ENCODE measurements at regions not wholly inside any gene's neighbourhood (a gene's known extent, or its start where the extent isn't known, plus 50 kb on each side); places are given as distances from the start of the nearest gene placed in this dataset.
"Not testable (repeated sequence)": the region's sequence is repeated elsewhere in the genome, so short reads cannot be mapped to it uniquely, and the experiment has no call there.

DNA sequence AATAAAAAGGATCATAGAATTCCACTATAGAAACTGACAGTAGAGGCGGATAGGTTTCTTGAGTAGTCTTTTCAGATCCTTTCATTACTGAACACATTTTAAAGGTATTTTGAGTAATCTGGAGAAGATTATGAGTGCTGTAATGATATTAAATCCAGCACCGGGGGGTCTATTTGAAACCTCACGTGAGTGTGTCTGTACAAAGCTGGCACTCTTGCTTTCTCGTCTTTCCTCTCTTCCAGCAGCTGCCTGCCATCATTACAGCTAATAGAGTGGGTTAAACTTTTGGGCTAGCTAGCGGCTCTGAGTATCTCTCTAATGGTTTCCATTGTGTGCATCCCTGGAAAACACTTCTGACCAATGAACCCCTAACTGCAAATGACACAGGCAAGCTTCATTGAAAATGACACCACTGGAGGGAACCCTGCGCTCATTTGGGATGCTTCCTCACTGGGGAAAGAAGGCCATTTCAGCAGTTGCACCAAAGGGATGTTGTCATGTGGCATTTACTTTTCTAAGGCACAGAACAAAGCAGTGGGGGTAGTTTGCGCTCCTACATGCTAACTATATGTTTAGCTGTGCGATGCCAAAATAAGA is 101.0 kb downstream of the HRH4 start:
- DNase-seq (ENCODE audit: low read depth): no peak

DNA sequence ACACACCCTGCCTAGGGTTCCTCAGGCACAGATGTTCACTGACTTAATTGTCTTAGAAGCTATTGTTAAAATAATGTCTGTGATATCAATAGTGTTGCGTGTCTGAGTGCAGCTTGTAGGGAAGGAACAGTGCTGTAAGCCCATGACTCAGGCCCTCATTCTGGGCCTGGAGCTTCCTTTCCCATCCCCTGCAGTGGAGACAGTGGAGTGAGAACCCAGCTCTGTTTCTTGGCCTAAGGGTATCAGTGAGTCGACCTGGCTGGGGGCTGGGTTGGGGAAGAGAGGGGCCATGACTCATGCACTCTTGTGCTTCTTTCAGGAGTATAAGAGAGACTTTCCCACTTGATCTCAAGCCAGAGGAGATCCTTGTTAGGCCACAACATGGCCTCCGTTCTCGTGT is 106.8 kb downstream of the HRH4 start:
- DNase-seq (ENCODE audit: low read depth): no peak

DNA sequence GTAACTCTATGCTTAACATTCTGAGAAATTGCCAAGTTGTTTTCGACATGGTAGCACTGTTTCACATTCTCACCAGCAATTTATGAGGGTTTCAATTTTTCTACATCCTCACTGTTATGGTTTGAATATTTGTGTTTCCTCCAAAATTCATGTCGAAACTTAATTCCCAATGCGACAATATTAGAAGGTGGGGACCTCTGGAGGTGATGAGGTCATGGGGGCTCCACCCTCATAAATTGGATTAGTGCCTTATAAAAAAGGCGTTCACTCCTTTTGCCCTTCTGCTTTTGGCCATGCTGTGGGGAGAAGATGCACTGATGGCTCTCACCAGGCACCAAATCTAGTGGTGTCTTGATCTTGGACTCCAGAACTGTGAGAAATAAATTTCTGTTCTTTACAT is 110.3 kb downstream of the HRH4 start:
- DNase-seq (ENCODE audit: low read depth): no peak

DNA sequence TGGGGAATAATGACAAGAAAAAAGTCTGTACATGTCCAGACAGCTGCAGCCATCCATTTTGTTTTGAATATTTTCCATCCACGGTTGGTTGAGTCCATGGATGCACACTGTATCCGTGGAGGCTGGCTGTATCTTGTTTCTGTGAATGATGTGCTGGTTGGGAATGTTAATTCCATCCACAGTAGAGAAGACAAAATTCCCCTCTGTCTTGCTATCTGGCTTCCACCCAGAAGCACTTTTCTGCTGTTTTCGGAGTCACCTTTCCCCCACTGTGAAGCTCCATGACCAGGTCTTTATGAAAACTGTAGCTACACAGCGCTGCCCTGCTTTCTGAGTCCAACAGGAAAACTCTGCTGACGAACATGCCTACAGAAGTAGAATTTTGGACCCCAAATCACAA is 122.3 kb downstream of the HRH4 start:
- DNase-seq (ENCODE audit: low read depth): no peak

DNA sequence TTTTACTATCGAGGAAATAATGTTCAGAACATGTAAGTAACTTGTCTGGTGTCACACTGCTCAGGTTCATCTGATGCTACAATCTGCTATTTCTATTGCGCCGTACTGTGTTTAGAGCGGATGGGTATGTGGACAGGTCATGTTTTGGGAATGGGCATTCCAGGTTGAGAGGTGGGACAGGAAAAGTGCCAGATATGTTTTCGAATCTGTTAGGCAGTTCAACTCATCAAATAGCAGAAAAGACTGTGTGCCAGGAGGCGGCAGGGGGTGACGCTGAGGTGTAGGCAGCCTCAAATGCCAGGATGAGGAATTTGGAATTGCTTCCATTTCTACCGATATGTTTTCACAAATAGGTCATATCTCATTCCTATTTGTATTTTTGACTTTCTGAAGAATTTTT is 123.8 kb downstream of the HRH4 start:
- no peak for DNase-seq (ENCODE audit: low read depth)

DNA sequence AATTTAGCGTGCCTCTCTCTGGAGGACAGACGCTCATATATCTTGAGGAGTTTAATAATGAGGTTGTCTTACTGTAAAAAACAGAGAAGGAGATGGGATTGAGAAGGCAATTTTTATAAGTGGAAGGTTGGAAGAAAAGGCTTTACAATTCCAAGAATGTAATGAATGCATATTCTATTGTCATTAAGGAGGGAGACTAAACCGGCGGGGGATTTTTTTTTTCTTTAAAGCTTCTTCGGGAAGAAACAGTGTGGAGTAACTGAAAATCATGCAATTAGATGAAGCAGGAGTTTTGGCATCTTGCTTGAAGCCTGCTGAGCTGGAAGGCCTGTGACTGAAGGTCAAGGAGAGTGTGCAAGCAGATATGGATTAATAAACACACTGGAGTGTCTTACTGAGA is 124.4 kb downstream of the HRH4 start:
- no peak for DNase-seq (ENCODE audit: low read depth)

DNA sequence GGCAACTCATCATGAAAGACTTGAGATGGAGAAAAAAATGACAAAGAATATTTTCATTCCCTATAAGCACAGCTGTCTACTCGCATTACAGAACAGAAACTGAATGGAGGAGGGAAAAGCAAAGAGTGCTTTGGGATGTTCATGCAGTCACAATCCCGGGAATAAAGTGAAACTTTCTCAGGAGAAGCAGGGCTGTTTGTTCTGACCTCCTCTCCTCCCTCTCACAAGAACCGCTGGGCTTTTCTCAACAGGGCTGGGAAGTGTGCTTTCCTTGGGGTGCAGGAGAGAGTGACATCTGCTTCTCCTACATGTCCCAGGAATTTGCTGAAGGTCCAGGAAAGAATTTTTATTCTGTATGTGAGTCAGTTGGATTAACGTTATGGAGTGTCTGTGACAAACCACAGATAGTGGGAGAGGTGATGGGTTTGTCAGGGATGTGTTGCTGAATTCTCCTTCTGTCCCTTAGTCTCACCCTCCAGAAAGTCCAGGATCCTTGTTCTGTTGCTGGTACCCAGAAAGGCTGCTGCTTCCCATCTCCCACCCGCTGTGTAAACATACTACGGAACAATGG is 125.6 kb downstream of the HRH4 start:
- DNase-seq (ENCODE audit: low read depth): no peak

DNA sequence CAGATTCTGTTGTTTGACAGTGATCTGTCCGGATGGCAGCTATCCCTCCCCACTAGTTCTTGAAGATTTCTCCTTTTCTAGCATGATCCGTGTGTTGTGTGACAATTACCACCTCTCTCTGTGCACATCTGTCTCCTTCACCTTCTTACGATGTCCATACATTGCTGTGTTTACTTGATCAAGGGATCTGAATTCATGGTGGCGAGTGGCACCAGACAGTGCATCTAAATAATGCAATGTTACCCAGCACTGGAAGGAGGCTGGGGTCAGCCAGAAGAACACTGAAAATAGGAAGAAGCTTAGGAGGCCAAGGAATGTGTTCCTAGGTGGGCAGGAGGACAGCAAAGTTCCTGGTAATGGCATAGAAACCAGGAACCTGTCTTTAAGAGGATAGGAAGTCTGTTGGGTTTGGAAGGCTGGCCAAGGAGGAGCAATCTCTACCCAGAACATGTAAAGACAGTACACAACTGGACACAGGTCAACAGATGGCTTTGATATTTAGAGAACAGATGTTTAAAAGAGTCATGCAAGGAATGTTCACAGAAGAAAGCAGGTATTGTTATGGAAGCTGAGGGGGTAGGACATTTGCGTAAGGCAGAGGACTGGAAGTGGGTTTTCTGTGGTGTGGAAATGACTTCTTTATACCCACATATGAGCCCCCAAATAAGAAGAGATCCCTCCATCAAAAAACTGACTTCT is 126.4 kb downstream of the HRH4 start:
- no peak for DNase-seq (ENCODE audit: low read depth)

DNA sequence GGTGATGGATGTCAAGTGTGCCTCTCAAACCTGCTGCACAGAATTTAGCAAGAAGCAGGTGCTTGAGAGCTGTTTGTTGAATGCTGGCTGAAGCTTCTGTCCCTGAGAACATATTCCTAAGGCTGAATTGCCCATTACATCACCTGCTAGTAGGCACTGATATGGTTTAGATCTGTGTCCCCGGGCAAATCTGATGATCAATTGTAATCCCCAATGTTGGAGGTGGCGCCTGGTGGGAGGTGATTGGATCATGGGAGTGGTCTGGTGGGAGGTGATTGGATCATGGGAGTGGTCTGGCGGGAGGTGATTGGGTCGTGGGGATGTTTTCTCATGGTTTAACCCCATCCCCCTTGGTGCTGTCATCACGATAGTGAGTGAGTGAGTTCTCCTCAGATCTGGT is 128.0 kb downstream of the HRH4 start:
- DNase-seq (ENCODE audit: low read depth): no peak

DNA sequence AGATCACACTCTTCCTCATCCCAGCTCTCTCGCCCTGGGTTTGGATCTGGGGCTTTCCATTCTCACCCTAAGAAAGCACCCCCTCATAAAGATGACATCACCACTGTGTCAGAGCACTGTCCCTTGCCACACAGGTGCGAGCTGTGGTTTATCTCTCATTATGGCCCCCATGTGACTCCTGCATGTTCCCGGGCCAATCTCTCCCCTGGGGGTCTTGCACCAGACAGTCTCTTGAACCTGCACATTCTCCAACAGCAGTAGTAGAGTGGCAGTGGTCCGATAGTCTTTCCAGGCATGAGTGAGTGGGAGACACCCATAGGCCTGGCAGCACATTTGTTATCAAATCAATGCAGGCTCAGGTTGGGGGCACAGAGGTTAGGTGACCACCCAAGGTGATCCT is 130.5 kb downstream of the HRH4 start:
- no peak for DNase-seq (ENCODE audit: low read depth)

DNA sequence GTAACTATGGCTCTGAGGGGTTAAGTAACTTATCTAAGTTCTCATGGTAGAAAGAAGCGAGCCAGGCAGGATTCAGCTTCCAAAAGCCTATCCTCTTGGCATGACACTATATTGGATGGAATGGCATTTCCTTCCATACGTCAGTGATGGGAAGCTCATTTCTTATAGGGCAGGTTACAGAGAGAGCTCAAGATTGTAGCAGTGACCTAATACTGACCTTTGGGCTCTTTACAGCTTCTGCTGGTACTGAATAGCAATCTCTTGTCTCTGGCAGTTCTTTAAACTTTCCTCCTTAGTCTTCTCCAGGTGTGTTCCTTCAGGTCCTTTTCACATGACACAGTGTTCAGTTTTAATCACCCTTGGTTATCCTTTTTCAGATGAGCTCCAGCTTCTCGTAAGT is 133.0 kb downstream of the HRH4 start:
- DNase-seq (ENCODE audit: low read depth): no peak

DNA sequence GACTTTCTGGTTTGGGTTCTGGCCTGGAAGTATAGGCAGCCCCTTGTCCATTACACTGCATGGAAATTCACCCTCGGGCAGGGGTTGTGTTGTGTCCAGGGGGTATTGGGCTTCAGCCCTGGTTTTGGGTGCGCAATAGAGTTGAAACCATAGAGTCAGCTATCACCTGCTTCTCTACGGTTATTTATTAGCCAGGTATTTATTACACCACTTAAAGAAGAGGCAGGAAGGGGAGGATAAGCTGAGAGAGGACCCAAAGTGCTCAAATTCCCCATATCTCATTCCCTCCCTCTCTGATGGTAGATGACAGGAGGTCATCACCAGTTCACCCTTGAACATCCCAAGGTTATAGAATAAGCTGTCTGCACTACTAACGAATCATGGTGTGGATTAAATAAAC is 133.4 kb downstream of the HRH4 start:
- no peak for DNase-seq (ENCODE audit: low read depth)

DNA sequence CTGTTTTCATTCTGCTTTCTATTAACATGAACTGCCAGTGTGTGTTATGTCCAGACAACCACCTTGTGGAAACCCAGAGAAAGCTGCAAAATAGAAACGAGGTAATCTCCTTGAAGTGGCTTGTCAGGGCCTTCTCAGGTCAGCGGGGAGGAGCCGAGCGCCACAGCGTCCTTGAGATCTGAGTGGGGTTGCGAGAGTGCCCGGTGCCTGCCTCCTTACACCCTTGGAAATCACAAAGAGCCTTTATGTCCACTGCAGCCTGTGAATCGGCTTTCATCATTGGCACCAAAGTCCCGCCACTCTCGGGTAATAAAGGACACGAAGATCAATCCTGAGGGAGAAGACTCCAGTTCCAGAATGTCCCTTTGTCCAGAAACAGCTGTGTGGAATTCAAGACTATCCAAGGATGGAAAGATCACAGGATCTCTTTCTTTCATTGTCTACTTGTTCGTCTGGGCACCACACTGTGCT is 135.2 kb downstream of the HRH4 start:
- no peak for DNase-seq (ENCODE audit: low read depth)

DNA sequence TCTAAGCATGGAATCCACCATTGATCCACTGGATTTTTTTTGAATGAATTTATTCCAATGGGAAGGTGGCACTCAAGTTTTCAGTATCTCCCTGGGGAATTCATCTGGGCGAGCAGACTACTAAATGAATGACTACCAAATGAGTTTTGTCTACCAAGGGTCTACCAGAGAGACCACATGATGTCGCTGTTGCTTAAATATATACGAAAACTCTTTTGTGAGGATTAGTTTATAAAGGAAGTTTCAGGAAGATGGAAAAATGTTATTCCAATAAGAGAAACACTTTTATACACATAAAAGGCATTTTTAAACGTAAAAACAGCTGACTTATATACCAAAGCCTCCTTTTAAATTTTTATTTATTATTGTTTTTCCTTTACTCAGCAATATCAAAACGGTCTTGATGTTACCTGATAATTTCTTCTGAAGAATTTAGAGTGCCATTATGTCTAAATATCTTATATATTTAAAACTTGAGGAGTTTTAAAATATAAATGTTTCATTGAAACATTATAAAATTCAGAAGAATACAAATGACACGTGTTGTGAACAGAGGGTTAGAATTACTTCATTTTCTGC is 139.7 kb downstream of the HRH4 start:
- DNase-seq (ENCODE audit: low read depth): no peak

DNA sequence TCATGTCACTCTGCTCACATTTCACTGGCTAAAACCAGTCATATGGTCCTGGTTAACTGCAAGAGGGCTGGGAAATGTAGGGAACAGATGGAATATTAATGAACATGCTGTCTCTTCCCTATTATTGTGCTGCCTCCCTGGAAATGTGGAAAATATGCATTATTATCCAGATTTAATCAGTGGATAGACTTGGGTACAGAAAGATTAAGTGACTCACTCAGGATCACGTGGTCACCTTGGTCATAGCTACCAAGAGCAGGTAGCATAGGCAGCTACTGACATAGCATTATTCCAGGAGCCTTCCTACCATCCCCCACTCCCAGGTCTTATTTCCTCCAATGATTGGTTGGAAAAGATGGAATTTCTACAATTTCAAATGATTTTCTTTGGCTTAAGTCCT is 141.1 kb downstream of the HRH4 start:
- no peak for DNase-seq (ENCODE audit: low read depth)

DNA sequence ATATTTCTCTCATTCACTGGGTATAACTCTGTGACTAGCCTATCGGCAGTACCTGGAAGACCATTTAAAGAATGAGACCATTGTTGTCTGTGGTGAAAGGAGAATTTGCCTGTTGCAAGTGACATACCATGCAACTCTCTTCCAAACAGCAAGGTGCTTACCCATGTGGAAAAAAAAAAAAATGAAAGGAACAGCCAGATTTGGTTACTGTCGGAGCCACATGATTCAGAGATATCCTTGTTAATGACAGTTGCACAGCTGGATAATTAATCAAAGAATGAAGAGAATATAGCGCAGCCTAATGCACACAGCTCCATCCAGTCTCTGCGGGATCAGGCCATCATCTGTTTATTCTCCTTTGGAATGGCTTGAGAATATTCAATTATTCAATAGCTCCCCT is 141.8 kb downstream of the HRH4 start:
- DNase-seq (ENCODE audit: low read depth): no peak

DNA sequence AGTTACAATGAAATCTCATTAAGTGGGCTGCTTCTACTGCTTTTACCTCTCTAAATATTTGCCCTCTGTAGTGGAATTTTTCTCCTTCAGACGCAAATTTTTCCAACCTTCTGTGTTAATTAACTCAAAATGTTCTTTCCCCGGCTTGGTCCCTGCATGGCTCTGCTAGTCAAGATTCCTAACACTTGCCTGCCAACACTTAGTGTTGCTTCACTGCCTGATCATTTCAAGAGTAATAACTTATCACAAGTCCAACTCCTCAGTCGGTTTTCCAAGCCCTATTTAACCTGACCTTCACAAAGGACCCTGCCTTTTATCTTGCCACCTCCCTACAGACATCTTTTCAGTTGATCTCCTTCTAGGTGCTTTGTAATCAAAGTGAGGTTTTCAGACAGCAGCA is 142.7 kb downstream of the HRH4 start:
- no peak for DNase-seq (ENCODE audit: low read depth)

DNA sequence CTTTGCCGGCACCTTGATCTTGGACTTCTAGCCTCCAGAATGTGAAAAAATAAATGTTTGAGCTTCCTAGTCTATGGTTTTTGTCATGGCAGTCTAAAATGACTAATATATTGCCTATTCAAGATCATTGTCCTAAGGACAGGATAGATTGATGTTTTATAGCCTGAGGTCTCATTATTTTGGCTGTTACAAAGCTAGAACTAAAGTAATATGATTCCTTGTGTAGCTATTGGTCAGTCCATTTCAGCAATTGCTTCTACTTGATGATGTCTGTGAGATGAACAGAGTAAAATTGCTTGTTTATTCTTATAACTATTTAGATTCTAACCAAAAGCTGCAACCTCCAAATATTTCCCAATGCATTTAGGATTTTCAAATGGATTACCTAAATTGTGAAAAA is 145.0 kb downstream of the HRH4 start:
- DNase-seq (ENCODE audit: low read depth): no peak

DNA sequence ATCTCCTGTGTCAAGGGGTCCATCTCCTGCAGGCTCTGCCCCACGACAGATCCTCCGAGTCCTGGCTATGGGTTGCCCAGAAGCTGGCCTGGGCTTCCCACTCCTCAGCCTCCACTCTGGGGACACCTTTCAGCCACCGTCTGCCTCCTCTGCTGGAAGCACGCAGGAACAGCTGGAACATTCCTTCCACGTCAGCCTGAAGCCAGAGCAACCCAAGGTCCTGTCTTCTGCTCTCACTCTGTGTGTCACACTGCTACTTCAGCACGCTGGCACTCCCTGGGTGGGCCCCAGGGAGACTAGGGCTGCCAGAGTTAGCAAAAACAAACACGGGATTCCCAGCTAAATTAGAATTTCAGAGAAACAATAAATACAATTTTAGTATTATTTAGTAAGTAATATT is 148.8 kb downstream of the HRH4 start:
- no peak for DNase-seq (ENCODE audit: low read depth)

DNA sequence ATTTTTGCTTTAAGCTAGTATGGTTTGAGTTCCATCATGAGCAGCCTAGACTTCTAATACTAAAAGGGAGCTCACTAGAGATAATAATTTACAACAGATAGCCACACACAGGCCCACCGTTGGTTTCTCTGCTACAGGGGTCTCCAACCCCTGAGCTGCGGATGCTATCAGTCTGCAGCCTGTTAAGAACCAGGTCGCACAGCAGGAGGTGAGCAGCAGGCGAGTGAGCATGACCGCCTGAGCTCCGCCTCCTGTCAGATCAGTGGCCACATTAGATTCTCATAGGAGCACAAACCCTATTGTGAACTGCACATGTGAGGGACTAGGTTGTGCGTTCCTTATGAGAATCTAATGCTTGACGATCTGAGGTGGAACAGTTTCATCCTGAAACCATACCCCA is 150.6 kb downstream of the HRH4 start:
- no peak for DNase-seq (ENCODE audit: low read depth)

DNA sequence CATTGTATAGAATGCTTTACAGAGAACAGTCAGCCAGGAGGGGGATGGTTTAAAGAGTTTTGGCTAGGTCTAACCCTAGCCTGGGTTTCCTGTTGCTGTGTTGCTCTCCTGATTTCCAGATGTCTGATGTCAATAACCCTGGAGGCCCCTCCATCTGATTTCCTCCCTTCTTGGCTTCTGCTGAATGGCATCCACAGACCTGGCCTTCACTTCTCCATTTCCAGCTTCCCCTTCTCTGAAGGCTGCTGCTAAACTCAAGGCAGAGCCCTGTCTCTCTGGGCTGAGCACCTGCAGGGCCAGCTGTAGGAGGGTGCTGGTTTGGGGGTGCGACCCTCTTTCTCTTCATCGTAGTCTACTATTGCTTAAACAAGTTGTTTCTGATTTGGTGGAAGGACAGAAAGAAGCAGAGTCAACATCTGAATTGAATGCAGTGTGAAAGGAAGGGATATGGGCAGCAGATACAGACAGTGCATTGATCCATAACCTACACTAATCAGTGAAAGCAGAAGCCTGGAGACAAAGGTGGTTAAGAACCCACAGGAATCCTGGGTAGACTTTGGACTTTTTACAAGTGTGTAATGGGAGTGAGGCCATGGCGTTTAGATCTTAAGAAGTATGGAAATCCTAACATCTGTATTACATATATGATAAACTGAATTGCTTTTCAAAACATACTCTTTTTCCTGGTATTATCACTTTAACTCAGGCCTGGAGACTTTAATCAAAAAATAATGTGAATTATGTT is 153.6 kb downstream of the HRH4 start:
- DNase-seq (ENCODE audit: low read depth): no peak

DNA sequence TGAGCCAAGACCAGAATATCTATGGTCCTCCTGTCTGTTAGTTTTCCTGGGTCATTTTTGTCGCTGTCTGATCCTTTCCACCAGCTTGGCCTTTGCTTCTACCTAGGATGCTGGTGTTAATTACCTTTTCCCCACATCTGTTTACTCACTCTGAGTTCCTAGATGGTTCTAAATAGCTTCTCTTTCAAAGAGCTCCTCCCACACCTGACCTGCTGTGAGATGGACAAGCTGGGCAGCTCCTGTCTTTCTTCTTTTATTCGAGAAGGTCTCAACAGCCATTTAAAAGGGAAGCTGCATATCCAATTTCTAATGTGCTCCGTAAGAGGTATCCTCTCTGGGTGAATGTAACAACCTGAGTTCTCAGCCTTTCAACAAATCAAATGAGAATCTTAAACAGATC is 156.2 kb downstream of the HRH4 start:
- DNase-seq (ENCODE audit: low read depth): no peak

DNA sequence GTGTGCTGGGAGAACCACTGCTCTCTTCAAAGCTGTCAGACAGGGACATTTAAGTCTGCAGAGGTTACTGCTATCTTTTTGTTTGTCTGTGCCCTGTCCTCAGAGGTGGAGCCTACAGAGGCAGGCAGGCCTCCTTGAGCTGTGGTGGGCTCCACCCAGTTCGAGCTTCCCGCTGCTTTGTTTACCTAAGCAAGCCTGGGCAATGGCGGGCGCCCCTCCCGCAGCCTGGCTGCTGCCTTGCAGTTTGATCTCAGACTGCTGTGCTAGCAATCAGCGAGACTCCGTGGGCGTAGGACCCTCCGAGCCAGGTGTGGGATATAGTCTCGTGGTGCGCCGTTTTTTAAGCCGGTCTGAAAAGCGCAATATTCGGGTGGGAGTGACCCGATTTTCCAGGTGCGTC is 164.0 kb downstream of the HRH4 start:
- not testable (repeated sequence) for DNase-seq (ENCODE audit: low read depth)
